Loucy (cell line): ENCODE measurements at regions not wholly inside any gene's neighbourhood (a gene's known extent, or its start where the extent isn't known, plus 50 kb on each side); places are given as distances from the start of the nearest gene placed in this dataset.
A peak's percentile ranks its signal among the peaks of the same experiment; 100 is the strongest.

Source experiments
- H2AFZ ChIP-seq: fragments of 200-600 bp; sonication (generic); 2 replicates; pipeline ENCODE4 v1.6.0; 2016; ENCODE audit warnings: antibody characterized with exemption, mild to moderate bottlenecking, low read length, moderate library complexity
- H3F3A ChIP-seq: fragments of 200-600 bp; 2 replicates; pipeline ENCODE4 v1.6.0; 2016; ENCODE audit warnings: antibody characterized with exemption, low read depth, mild to moderate bottlenecking
- H3K27me3 ChIP-seq: fragments of 200-600 bp; sonication (generic); 2 replicates; pipeline ENCODE4 v1.6.1; 2014; ENCODE audit warnings: low read length, mild to moderate bottlenecking; ENCODE audit not compliant: insufficient read depth, poor library complexity, severe bottlenecking
- H3K36me3 ChIP-seq: fragments of 200-600 bp; sonication (generic); 2 replicates; pipeline ENCODE4 v1.6.1; 2016; ENCODE audit warnings: low read length; ENCODE audit not compliant: insufficient read depth
- H3K4me1 ChIP-seq: fragments of 200-600 bp; sonication (generic); 2 replicates; pipeline ENCODE4 v1.5.1; 2014; ENCODE audit warnings: low read length, mild to moderate bottlenecking; ENCODE audit not compliant: insufficient read depth, poor library complexity, severe bottlenecking
- H3K4me2 ChIP-seq: fragments of 200-600 bp; sonication (generic); 2 replicates; pipeline ENCODE4 v1.6.0; 2014; ENCODE audit warnings: antibody characterized with exemption, low read length, low read depth, mild to moderate bottlenecking; ENCODE audit not compliant: poor library complexity, severe bottlenecking
- H3K4me3 ChIP-seq: fragments of 200-600 bp; sonication (generic); 2 replicates; pipeline ENCODE4 v1.5.1; 2014; ENCODE audit warnings: low read length, mild to moderate bottlenecking, mixed read lengths; ENCODE audit not compliant: poor library complexity, severe bottlenecking
- H3K79me2 ChIP-seq: fragments of 200-600 bp; sonication (generic); 2 replicates; pipeline ENCODE4 v1.6.1; 2014; ENCODE audit warnings: low read length; ENCODE audit not compliant: insufficient read depth
- H3K9ac ChIP-seq: fragments of 200-600 bp; sonication (generic); 2 replicates; pipeline ENCODE4 v1.6.0; 2014; ENCODE audit warnings: mild to moderate bottlenecking, low read depth, low read length, moderate library complexity; ENCODE audit not compliant: poor library complexity, severe bottlenecking
- H3K9me2 ChIP-seq: fragments of 200-600 bp; sonication (generic); replicated peaks from 2 replicates; pipeline ENCODE4 v1.6.1; 2016; ENCODE audit warnings: low read depth, low read length, mixed read lengths
- H3K9me3 ChIP-seq: fragments of 200-600 bp; sonication (generic); 2 replicates; pipeline ENCODE4 v1.6.1; 2014; ENCODE audit warnings: mild to moderate bottlenecking, antibody characterized with exemption, low read length, low read depth; ENCODE audit not compliant: insufficient read depth
- H4K20me1 ChIP-seq: fragments of 200-600 bp; sonication (generic); 2 replicates; pipeline ENCODE4 v1.6.0; 2014; ENCODE audit warnings: antibody characterized with exemption, low read length, mild to moderate bottlenecking; ENCODE audit not compliant: insufficient read depth, poor library complexity, severe bottlenecking
- EZH2phosphoT487 ChIP-seq: fragments of 200-600 bp; IDR thresholded peaks from 2 replicates; pipeline ENCODE4 v1.6.1; 2018; ENCODE audit warnings: antibody characterized with exemption, mild to moderate bottlenecking, moderate library complexity, borderline replicate concordance
- TF ChIP-seq, protein P1 (sequence below): fragments of 200-600 bp; sonication (generic); conservative IDR thresholded peaks from 2 replicates; pipeline ENCODE4 v1.5.1; 2014; ENCODE audit warnings: mild to moderate bottlenecking, antibody characterized with exemption, low read length

DNA sequence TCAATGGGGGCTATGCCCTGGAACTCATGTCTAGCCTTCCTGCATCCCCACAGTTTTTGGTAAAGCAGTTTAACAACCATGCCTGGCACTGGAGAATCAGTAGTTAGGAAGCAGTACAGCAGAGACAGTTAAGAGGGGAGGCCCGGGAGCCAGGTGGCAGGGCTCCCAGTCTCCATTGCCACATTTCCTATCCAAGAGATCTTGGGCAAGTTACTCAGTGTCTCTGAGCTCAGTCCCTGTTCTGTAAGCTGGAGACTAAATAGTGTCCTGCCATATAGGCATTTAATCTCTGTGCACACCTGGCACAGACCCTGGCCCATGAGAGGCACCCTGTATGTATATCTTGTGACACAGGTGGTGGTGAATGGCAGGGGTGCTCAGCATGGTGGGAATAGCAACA lies 156.1 kb upstream of the EOLA2 start:
- Histone ChIP-seq H3K9me2 (no peaks in the 10 kb centered on the region), H3K4me3 (no peak overlapping the region), H4K20me1 (no peaks in the 10 kb centered on the region), H3K9me3 (no peaks in the 10 kb centered on the region), H2AFZ (no peak overlapping the region), H3K4me2 (no peak overlapping the region), H3K27me3 (no peaks in the 10 kb centered on the region), H3F3A (no peaks in the 10 kb centered on the region), H3K4me1 (peaks cover 16% of the 10 kb centered on the region), H3K9ac (no peak overlapping the region), H3K79me2 (no peaks in the 10 kb centered on the region), H3K36me3 (no peaks in the 10 kb centered on the region)
- TF ChIP-seq EZH2phosphoT487: no peak
- TF ChIP-seq, protein P1, sequence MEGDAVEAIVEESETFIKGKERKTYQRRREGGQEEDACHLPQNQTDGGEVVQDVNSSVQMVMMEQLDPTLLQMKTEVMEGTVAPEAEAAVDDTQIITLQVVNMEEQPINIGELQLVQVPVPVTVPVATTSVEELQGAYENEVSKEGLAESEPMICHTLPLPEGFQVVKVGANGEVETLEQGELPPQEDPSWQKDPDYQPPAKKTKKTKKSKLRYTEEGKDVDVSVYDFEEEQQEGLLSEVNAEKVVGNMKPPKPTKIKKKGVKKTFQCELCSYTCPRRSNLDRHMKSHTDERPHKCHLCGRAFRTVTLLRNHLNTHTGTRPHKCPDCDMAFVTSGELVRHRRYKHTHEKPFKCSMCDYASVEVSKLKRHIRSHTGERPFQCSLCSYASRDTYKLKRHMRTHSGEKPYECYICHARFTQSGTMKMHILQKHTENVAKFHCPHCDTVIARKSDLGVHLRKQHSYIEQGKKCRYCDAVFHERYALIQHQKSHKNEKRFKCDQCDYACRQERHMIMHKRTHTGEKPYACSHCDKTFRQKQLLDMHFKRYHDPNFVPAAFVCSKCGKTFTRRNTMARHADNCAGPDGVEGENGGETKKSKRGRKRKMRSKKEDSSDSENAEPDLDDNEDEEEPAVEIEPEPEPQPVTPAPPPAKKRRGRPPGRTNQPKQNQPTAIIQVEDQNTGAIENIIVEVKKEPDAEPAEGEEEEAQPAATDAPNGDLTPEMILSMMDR: no peak

DNA sequence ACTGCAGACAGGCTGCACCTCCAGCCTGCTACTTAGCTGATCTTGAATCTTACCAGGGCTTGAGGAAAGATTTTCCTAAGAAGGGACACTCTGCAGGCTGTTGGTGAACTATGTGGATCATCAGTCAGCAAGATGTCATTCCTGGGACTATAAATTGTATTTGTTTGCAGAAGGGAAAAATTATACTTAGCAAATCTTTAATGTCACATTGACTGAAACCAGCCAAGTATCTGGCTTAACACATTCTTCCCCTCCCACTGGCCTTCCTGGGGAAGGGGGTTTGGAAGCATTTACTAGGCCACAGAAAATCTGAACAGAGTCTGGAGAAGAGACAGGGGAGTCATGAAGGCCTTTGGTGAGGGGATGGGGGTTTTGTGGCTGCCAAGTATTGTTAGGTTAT lies 156.7 kb upstream of the EOLA2 start:
- Histone ChIP-seq H3K27me3 (no peaks in the 10 kb centered on the region), H3K9me3 (no peaks in the 10 kb centered on the region), H3K4me3 (no peak overlapping the region), H3K4me1 (peaks cover 19% of the 10 kb centered on the region), H3K9me2 (no peaks in the 10 kb centered on the region), H3K79me2 (no peaks in the 10 kb centered on the region), H3K4me2 (no peak overlapping the region), H4K20me1 (no peaks in the 10 kb centered on the region), H3K9ac (no peak overlapping the region), H2AFZ (no peak overlapping the region), H3K36me3 (no peaks in the 10 kb centered on the region), H3F3A (no peaks in the 10 kb centered on the region)
- TF ChIP-seq EZH2phosphoT487: no peak
- TF ChIP-seq, protein P1: no peak

DNA sequence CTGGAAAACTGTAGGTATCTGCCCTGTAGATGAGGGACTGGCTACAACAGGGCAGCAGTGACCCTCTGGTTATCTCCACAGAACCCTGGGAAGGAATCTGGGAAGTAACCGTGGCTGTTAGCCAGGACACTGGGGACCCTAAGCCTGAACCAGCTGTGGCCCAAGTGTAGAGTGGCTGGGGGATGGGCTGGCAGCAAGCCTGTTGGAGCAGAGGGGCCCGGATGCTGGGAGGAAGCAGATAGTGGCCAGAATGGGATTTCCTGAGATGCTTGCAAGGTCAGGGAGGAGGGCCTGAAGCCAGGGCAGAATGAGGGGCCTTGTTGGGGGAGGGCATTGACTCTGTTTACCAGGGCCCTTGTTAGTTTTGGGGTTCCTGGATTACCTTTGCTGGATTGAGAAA lies 161.0 kb upstream of the EOLA2 start:
- H2AFZ ChIP-seq: no peak overlapping the region
- no peak for TF ChIP-seq EZH2phosphoT487
- TF ChIP-seq, protein P1: no peak
- no peaks in the 10 kb centered on the region for H3K9me3 ChIP-seq
- H3K27me3 ChIP-seq: no peaks in the 10 kb centered on the region
- H3K4me2 ChIP-seq: peak overlapping the region; percentile 59
- H4K20me1 ChIP-seq: no peaks in the 10 kb centered on the region
- H3F3A ChIP-seq: no peaks in the 10 kb centered on the region
- H3K79me2 ChIP-seq: no peaks in the 10 kb centered on the region
- peak overlapping the region; percentile 53 for H3K4me3 ChIP-seq
- H3K36me3 ChIP-seq: no peaks in the 10 kb centered on the region
- peaks cover 21% of the 10 kb centered on the region for H3K4me1 ChIP-seq
- no peaks in the 10 kb centered on the region for H3K9me2 ChIP-seq
- H3K9ac ChIP-seq: no peak overlapping the region
